NCI-H2196 (cell line): ENCODE measurements at regions not wholly inside any gene's neighbourhood (a gene's known extent, or its start where the extent isn't known, plus 50 kb on each side); places are given as distances from the start of the nearest gene placed in this dataset.

ENCODE experiments used
- DNase-seq: peaks from one replicate; lab custom pipeline; 2025; ENCODE audit not compliant: unreplicated experiment; lab: John Stamatoyannopoulos, UW

GRCh38 chr22:48097723-48098122, 1335.3 kb downstream of the TBC1D22A start:
- no peak for DNase-seq

GRCh38 chr22:48096851-48097665, 1334.6 kb downstream of the TBC1D22A start:
- no peak for DNase-seq

GRCh38 chr22:48096411-48096810, 1334.0 kb downstream of the TBC1D22A start:
- DNase-seq = no peak

- DNase-seq = no peak
Measured at GRCh38 chr22:48093981-48094380, 1331.5 kb downstream of the TBC1D22A start.

GRCh38 chr22:48092866-48093265, 1330.4 kb downstream of the TBC1D22A start:
- no peak for DNase-seq

GRCh38 chr22:48091656-48092223, 1329.3 kb downstream of the TBC1D22A start:
- DNase-seq = no peak

- DNase-seq = no peak
Measured at GRCh38 chr22:48091060-48091650, 1328.7 kb downstream of the TBC1D22A start.

GRCh38 chr22:48090332-48090672, 1327.9 kb downstream of the TBC1D22A start:
- no peak for DNase-seq

GRCh38 chr22:48089601-48090331, 1327.3 kb downstream of the TBC1D22A start:
- DNase-seq = no peak

GRCh38 chr22:48088926-48089536, 1326.6 kb downstream of the TBC1D22A start:
- DNase-seq = no peak

- DNase-seq = no peak
Measured at GRCh38 chr22:48088251-48088650, 1325.8 kb downstream of the TBC1D22A start.

- no peak for DNase-seq
Measured at GRCh38 chr22:48085901-48086645, 1323.6 kb downstream of the TBC1D22A start.

GRCh38 chr22:48084729-48085050, 1322.2 kb downstream of the TBC1D22A start:
- no peak for DNase-seq

- DNase-seq = no peak
Measured at GRCh38 chr22:48084041-48084728, 1321.7 kb downstream of the TBC1D22A start.

- DNase-seq = no peak
Measured at GRCh38 chr22:48083502-48083901, 1321.1 kb downstream of the TBC1D22A start.

GRCh38 chr22:48082284-48082683, 1319.8 kb downstream of the TBC1D22A start:
- no peak for DNase-seq

- DNase-seq = no peak
Measured at GRCh38 chr22:48081281-48081680, 1318.8 kb downstream of the TBC1D22A start.

GRCh38 chr22:48080316-48081165, 1318.1 kb downstream of the TBC1D22A start:
- DNase-seq = no peak
